Activated CD8-positive, alpha-beta memory T cell treated with anti-CD3 and anti-CD28 coated beads for 36 hours (primary cell): ENCODE measurements at regions not wholly inside any gene's neighbourhood (a gene's known extent, or its start where the extent isn't known, plus 50 kb on each side); places are given as distances from the start of the nearest gene placed in this dataset.
"Not testable (repeated sequence)": the region's sequence is repeated elsewhere in the genome, so short reads cannot be mapped to it uniquely, and the experiment has no call there.

ENCODE experiments used
- CTCF ChIA-PET: fragments of 350-600 bp; sonication (Branson Sonifier 250); formaldehyde crosslinking; loops from one replicate; lab custom pipeline; 2021; ENCODE audit warnings: antibody characterized with exemption; lab: Charles Lee
- POLR2A ChIA-PET: fragments of 350-600 bp; sonication (Branson Sonifier 250); formaldehyde crosslinking; loops from one replicate; lab custom pipeline; 2021; ENCODE audit warnings: antibody characterized with exemption; lab: Charles Lee

- POLR2A ChIA-PET: no interaction called here
- CTCF ChIA-PET: no interaction called here
Observed at GRCh38 chr4:59655996-59656395, 1544.1 kb upstream of the ADGRL3 start.

- ChIA-PET CTCF (no interaction called here), POLR2A (no interaction called here)
Observed at GRCh38 chr4:59664771-59665170, 1535.4 kb upstream of the ADGRL3 start.

GRCh38 chr4:59666645-59667044 lies 1533.5 kb upstream of the ADGRL3 start:
- POLR2A ChIA-PET: no interaction called here
- CTCF ChIA-PET: no interaction called here

- POLR2A ChIA-PET: no interaction called here
Observed at GRCh38 chr4:59671037-59671436, 1529.1 kb upstream of the ADGRL3 start.

GRCh38 chr4:59676389-59676788 lies 1523.7 kb upstream of the ADGRL3 start:
- CTCF ChIA-PET: no interaction called here
- POLR2A ChIA-PET: no interaction called here

More at GRCh38 chr4:59671037-59671436, 1529.1 kb upstream of the ADGRL3 start:
- CTCF ChIA-PET: no interaction called here

GRCh38 chr4:59676992-59677391 lies 1523.1 kb upstream of the ADGRL3 start:
- CTCF ChIA-PET, POLR2A ChIA-PET: not testable (repeated sequence)

- ChIA-PET POLR2A (no interaction called here), CTCF (no interaction called here)
Observed at GRCh38 chr4:59685626-59686025, 1514.5 kb upstream of the ADGRL3 start.

GRCh38 chr4:59689149-59689548 lies 1511.0 kb upstream of the ADGRL3 start:
- ChIA-PET POLR2A (no interaction called here), CTCF (no interaction called here)

- ChIA-PET POLR2A (no interaction called here), CTCF (no interaction called here)
Observed at GRCh38 chr4:59695355-59696053, 1504.6 kb upstream of the ADGRL3 start.

GRCh38 chr4:59698041-59698440 lies 1502.1 kb upstream of the ADGRL3 start:
- ChIA-PET CTCF (no interaction called here), POLR2A (no interaction called here)

- POLR2A ChIA-PET: no interaction called here
- CTCF ChIA-PET: no interaction called here
Observed at GRCh38 chr4:59700651-59701050, 1499.5 kb upstream of the ADGRL3 start.

- CTCF ChIA-PET: interaction anchor here (0.6 kb wide), 1 partner anchor 85 kb away, joined by 3 read pairs; no protein-coding TSS in a partner anchor
- POLR2A ChIA-PET: no interaction called here
Observed at GRCh38 chr4:59704616-59705015, 1495.5 kb upstream of the ADGRL3 start.

- ChIA-PET POLR2A (no interaction called here), CTCF (no interaction called here)
Observed at GRCh38 chr4:59712470-59712869, 1487.7 kb upstream of the ADGRL3 start.

GRCh38 chr4:59724286-59724685 lies 1475.8 kb upstream of the ADGRL3 start:
- POLR2A ChIA-PET: not testable (repeated sequence)

GRCh38 chr4:59727745-59728144 lies 1472.4 kb upstream of the ADGRL3 start:
- POLR2A ChIA-PET: no interaction called here
- CTCF ChIA-PET: no interaction called here

More at GRCh38 chr4:59724286-59724685, 1475.8 kb upstream of the ADGRL3 start:
- CTCF ChIA-PET: not testable (repeated sequence)

GRCh38 chr4:59728496-59728895 lies 1471.6 kb upstream of the ADGRL3 start:
- POLR2A ChIA-PET: no interaction called here

GRCh38 chr4:59729321-59729720 lies 1470.8 kb upstream of the ADGRL3 start:
- POLR2A ChIA-PET: no interaction called here

More at GRCh38 chr4:59728496-59728895, 1471.6 kb upstream of the ADGRL3 start:
- CTCF ChIA-PET: no interaction called here

GRCh38 chr4:59748433-59748832 lies 1451.7 kb upstream of the ADGRL3 start:
- ChIA-PET POLR2A (no interaction called here), CTCF (no interaction called here)

More at GRCh38 chr4:59729321-59729720, 1470.8 kb upstream of the ADGRL3 start:
- CTCF ChIA-PET: no interaction called here

- CTCF ChIA-PET: no interaction called here
Observed at GRCh38 chr4:59759082-59759825, 1440.9 kb upstream of the ADGRL3 start.

GRCh38 chr4:59762344-59762743 lies 1437.8 kb upstream of the ADGRL3 start:
- POLR2A ChIA-PET: no interaction called here

More at GRCh38 chr4:59759082-59759825, 1440.9 kb upstream of the ADGRL3 start:
- POLR2A ChIA-PET: no interaction called here

More at GRCh38 chr4:59762344-59762743, 1437.8 kb upstream of the ADGRL3 start:
- CTCF ChIA-PET: no interaction called here
